ENCODE measurements at regions not wholly inside any gene's neighbourhood (a gene's known extent, or its start where the extent isn't known, plus 50 kb on each side); places are given as distances from the start of the nearest gene placed in this dataset.
"Not testable (repeated sequence)": the region's sequence is repeated elsewhere in the genome, so short reads cannot be mapped to it uniquely, and the experiment has no call there.

- no peak overlapping the region for H3K27ac Mint-ChIP-seq
- no peaks in the 10 kb centered on the region for H3K4me1 Mint-ChIP-seq (ENCODE audit: low read depth)
- H3K36me3 Mint-ChIP-seq: no peaks in the 10 kb centered on the region
- H3K4me3 Mint-ChIP-seq: no peak overlapping the region
- H3K27me3 Mint-ChIP-seq: peaks cover 13% of the 10 kb centered on the region
- no peaks in the 10 kb centered on the region for H3K9me3 Mint-ChIP-seq
- DNase-seq: no peak
- POLR2A ChIA-PET: no interaction called here
- CTCF ChIA-PET: interaction anchor here (1.7 kb wide), 1 partner anchor 30 kb away, joined by 4 read pairs; no protein-coding TSS in a partner anchor
- intact Hi-C loops (cut with micrococcal nuclease): no loop called here
These were observed 112.8 kb upstream of the C2CD4B start for GRCh38 chr15:62277816-62278394.

GRCh38 chr15:62278534-62278933 lies 113.4 kb upstream of the C2CD4B start:
- DNase-seq: no peak
- Mint-ChIP-seq H3K27me3 (peaks cover 13% of the 10 kb centered on the region), H3K36me3 (no peaks in the 10 kb centered on the region), H3K4me3 (no peak overlapping the region), H3K4me1 (ENCODE audit: low read depth) (no peaks in the 10 kb centered on the region), H3K27ac (no peak overlapping the region), H3K9me3 (no peaks in the 10 kb centered on the region)
- intact Hi-C loops (cut with micrococcal nuclease): no loop called here
- CTCF ChIA-PET: no interaction called here
- POLR2A ChIA-PET: no interaction called here

GRCh38 chr15:62279041-62279440 lies 114.0 kb upstream of the C2CD4B start:
- POLR2A ChIA-PET: no interaction called here
- Mint-ChIP-seq H3K36me3 (no peaks in the 10 kb centered on the region), H3K4me1 (ENCODE audit: low read depth) (no peaks in the 10 kb centered on the region), H3K27me3 (peaks cover 13% of the 10 kb centered on the region), H3K27ac (no peak overlapping the region), H3K4me3 (no peak overlapping the region), H3K9me3 (no peaks in the 10 kb centered on the region)
- CTCF ChIA-PET: no interaction called here
- DNase-seq: no peak
- intact Hi-C loops (cut with micrococcal nuclease): no loop called here

- ChIA-PET CTCF (no interaction called here), POLR2A (no interaction called here)
- Mint-ChIP-seq H3K27me3 (peaks cover 13% of the 10 kb centered on the region), H3K27ac (no peak overlapping the region), H3K9me3 (no peaks in the 10 kb centered on the region), H3K36me3 (no peaks in the 10 kb centered on the region), H3K4me1 (ENCODE audit: low read depth) (no peaks in the 10 kb centered on the region), H3K4me3 (no peak overlapping the region)
- DNase-seq: no peak
- intact Hi-C loops (cut with micrococcal nuclease): no loop called here
These were observed 115.5 kb upstream of the C2CD4B start for GRCh38 chr15:62280625-62281024.

- H3K4me1 Mint-ChIP-seq (ENCODE audit: low read depth); DNase-seq; POLR2A ChIA-PET; intact Hi-C loops (cut with micrococcal nuclease); H3K36me3 Mint-ChIP-seq; H3K27ac Mint-ChIP-seq; CTCF ChIA-PET; H3K9me3 Mint-ChIP-seq; H3K4me3 Mint-ChIP-seq: not testable (repeated sequence)
- H3K27me3 Mint-ChIP-seq: peaks cover 16% of the 10 kb centered on the region
These were observed 116.7 kb upstream of the C2CD4B start for GRCh38 chr15:62281801-62282200.

GRCh38 chr15:62287066-62287857 lies 122.2 kb upstream of the C2CD4B start:
- POLR2A ChIA-PET: no interaction called here
- DNase-seq: no peak
- intact Hi-C loops (cut with micrococcal nuclease): no loop called here
- CTCF ChIA-PET: no interaction called here
- Mint-ChIP-seq H3K27me3 (peaks cover 32% of the 10 kb centered on the region), H3K4me3 (no peak overlapping the region), H3K36me3 (no peaks in the 10 kb centered on the region), H3K9me3 (no peaks in the 10 kb centered on the region), H3K4me1 (ENCODE audit: low read depth) (no peaks in the 10 kb centered on the region), H3K27ac (no peak overlapping the region)

- DNase-seq: no peak
- H3K9me3 Mint-ChIP-seq: no peaks in the 10 kb centered on the region
- H3K4me3 Mint-ChIP-seq: no peak overlapping the region
- no peak overlapping the region for H3K27ac Mint-ChIP-seq
- ChIA-PET CTCF (no interaction called here), POLR2A (no interaction called here)
- intact Hi-C loops (cut with micrococcal nuclease): no loop called here
- no peaks in the 10 kb centered on the region for H3K36me3 Mint-ChIP-seq
- peaks cover 37% of the 10 kb centered on the region for H3K27me3 Mint-ChIP-seq
- H3K4me1 Mint-ChIP-seq (ENCODE audit: low read depth): no peaks in the 10 kb centered on the region
These were observed 123.4 kb upstream of the C2CD4B start for GRCh38 chr15:62288361-62289017.

- ChIA-PET CTCF (no interaction called here), POLR2A (no interaction called here)
- no peaks in the 10 kb centered on the region for H3K9me3 Mint-ChIP-seq
- H3K36me3 Mint-ChIP-seq: no peaks in the 10 kb centered on the region
- H3K4me1 Mint-ChIP-seq (ENCODE audit: low read depth): no peaks in the 10 kb centered on the region
- no peak overlapping the region for H3K4me3 Mint-ChIP-seq
- DNase-seq: no peak
- H3K27me3 Mint-ChIP-seq: peaks cover 36% of the 10 kb centered on the region
- intact Hi-C loops (cut with micrococcal nuclease): no loop called here
- no peak overlapping the region for H3K27ac Mint-ChIP-seq
These were observed 126.2 kb upstream of the C2CD4B start for GRCh38 chr15:62291262-62291661.

- ChIA-PET CTCF (no interaction called here), POLR2A (interaction anchor here (0.5 kb wide), 1 partner anchor 565 kb away, joined by 3 read pairs; no protein-coding TSS in a partner anchor)
- H3K9me3 Mint-ChIP-seq: no peaks in the 10 kb centered on the region
- H3K4me3 Mint-ChIP-seq: no peak overlapping the region
- intact Hi-C loops (cut with micrococcal nuclease): no loop called here
- peaks cover 9% of the 10 kb centered on the region for H3K27me3 Mint-ChIP-seq
- H3K4me1 Mint-ChIP-seq (ENCODE audit: low read depth): no peaks in the 10 kb centered on the region
- H3K36me3 Mint-ChIP-seq: no peaks in the 10 kb centered on the region
- DNase-seq: no peak
- no peak overlapping the region for H3K27ac Mint-ChIP-seq
These were observed 131.8 kb upstream of the C2CD4B start for GRCh38 chr15:62296756-62297507.

GRCh38 chr15:62297522-62297921 lies 132.4 kb upstream of the C2CD4B start:
- ChIA-PET CTCF (no interaction called here), POLR2A (interaction anchor here (0.5 kb wide), 1 partner anchor 565 kb away, joined by 3 read pairs; no protein-coding TSS in a partner anchor)
- Mint-ChIP-seq H3K4me3 (no peak overlapping the region), H3K9me3 (no peaks in the 10 kb centered on the region), H3K4me1 (ENCODE audit: low read depth) (no peaks in the 10 kb centered on the region), H3K27ac (no peak overlapping the region), H3K27me3 (peaks cover 7% of the 10 kb centered on the region), H3K36me3 (no peaks in the 10 kb centered on the region)
- DNase-seq: no peak
- intact Hi-C loops (cut with micrococcal nuclease): no loop called here

GRCh38 chr15:62297933-62298332 lies 132.8 kb upstream of the C2CD4B start:
- Mint-ChIP-seq H3K36me3 (no peaks in the 10 kb centered on the region), H3K4me3 (no peak overlapping the region), H3K27ac (no peak overlapping the region), H3K4me1 (ENCODE audit: low read depth) (no peaks in the 10 kb centered on the region), H3K27me3 (peaks cover 3% of the 10 kb centered on the region), H3K9me3 (no peaks in the 10 kb centered on the region)
- DNase-seq: no peak
- intact Hi-C loops (cut with micrococcal nuclease): no loop called here
- POLR2A ChIA-PET: interaction anchor here (0.5 kb wide), 1 partner anchor 564 kb away, joined by 3 read pairs; no protein-coding TSS in a partner anchor
- CTCF ChIA-PET: no interaction called here

- H3K27me3 Mint-ChIP-seq: peaks cover 2% of the 10 kb centered on the region
- intact Hi-C loops (cut with micrococcal nuclease): no loop called here
- no peak overlapping the region for H3K27ac Mint-ChIP-seq
- H3K4me3 Mint-ChIP-seq: no peak overlapping the region
- CTCF ChIA-PET: no interaction called here
- POLR2A ChIA-PET: no interaction called here
- DNase-seq: no peak
- H3K4me1 Mint-ChIP-seq (ENCODE audit: low read depth): no peaks in the 10 kb centered on the region
- no peaks in the 10 kb centered on the region for H3K36me3 Mint-ChIP-seq
- H3K9me3 Mint-ChIP-seq: no peaks in the 10 kb centered on the region
These were observed 133.7 kb upstream of the C2CD4B start for GRCh38 chr15:62298811-62299210.

Measured in activated CD4-positive, alpha-beta memory T cell treated with anti-CD3 and anti-CD28 coated beads for 36 hours (primary cell).